ENCODE measurements at regions not wholly inside any gene's neighbourhood (a gene's known extent, or its start where the extent isn't known, plus 50 kb on each side); places are given as distances from the start of the nearest gene placed in this dataset.

DNA sequence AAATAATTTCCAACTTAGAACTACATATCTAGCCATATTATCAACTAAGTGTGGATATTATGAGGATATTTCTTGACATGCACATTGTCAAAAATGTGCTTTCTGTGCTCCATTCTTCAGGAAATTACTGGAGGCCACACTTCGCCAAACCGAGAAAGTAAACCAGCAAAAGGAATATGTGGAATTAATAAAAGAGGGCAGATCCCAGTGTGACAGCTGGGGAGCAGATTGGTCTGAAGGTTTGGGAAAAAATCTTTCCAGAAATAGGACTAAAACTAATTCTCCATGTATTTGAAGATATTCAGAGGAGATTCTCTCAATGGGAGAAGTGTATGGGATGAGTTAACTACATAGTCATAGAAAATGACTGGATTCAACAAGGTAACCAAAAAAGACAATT is 546.9 kb upstream of the API5 start:
- H3K27me3 ChIP-seq (ENCODE audit: control insufficient read depth in 2 of 2, insufficient read depth in 2 of 2, low read length in 2 of 2) = no peaks in the 10 kb centered on the region
- CTCF ChIA-PET = no interaction called here
- no peak overlapping the region for H3K4me2 ChIP-seq (ENCODE audit: insufficient read depth, low read length)
- POLR2A ChIA-PET = no interaction called here
- no peak for TF ChIP-seq JUN (IDR thresholded peaks at IDR 0.05; ENCODE audit: borderline replicate concordance, insufficient read depth, insufficient read length, low read depth)
- TF ChIP-seq POLR2A (IDR thresholded peaks at IDR 0.05; ENCODE audit: low read depth, low read length) = no peak
- TF ChIP-seq EZH2 (IDR thresholded peaks at IDR 0.05; ENCODE audit: borderline replicate concordance, low read depth, low read length, severe bottlenecking) = no peak
- TF ChIP-seq CTCF (IDR thresholded peaks at IDR 0.05; ENCODE audit: extremely low read depth in 1 of 2, insufficient read depth in 1 of 2, low read depth in 1 of 2, low read length in 2 of 2) = no peak
- TF ChIP-seq, protein P1, sequence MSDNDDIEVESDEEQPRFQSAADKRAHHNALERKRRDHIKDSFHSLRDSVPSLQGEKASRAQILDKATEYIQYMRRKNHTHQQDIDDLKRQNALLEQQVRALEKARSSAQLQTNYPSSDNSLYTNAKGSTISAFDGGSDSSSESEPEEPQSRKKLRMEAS (IDR thresholded peaks at IDR 0.05; ENCODE audit: insufficient read depth, insufficient read length) = no peak
- TF ChIP-seq MYC (IDR thresholded peaks at IDR 0.05; ENCODE audit: low read depth, low read length) = no peak
- TF ChIP-seq FOS (IDR thresholded peaks at IDR 0.05; ENCODE audit: borderline replicate concordance, insufficient read depth, low read length) = no peak
- H3K27ac ChIP-seq (ENCODE audit: insufficient read depth, low read depth, low read length) = no peak overlapping the region
- H3K36me3 ChIP-seq (ENCODE audit: control insufficient read depth in 2 of 2, extremely low read depth in 1 of 2, insufficient read depth in 2 of 2, low read length in 2 of 2) = no peaks in the 10 kb centered on the region
- no TSS peak for BruUV-seq (replicated peaks)
- no peaks in the 10 kb centered on the region for H3K4me1 ChIP-seq (ENCODE audit: control insufficient read depth, extremely low read depth, insufficient read depth, low read length)
- no peaks in the 10 kb centered on the region for H3K9me1 ChIP-seq (replicated peaks; ENCODE audit: control insufficient read depth, extremely low read depth, insufficient read depth, low read length)
- FAIRE-seq (no peak), DNase-seq (ENCODE audit: low read depth, low spot score) (no peak)
- no peaks in the 10 kb centered on the region for H3K79me2 ChIP-seq (ENCODE audit: control insufficient read depth, insufficient read depth, low read length)
- H2AFZ ChIP-seq (ENCODE audit: low read depth, low read length) = no peak overlapping the region
- H3K9ac ChIP-seq (replicated peaks; ENCODE audit: extremely low read depth, insufficient read depth, low read length) = no peak overlapping the region
- H4K20me1 ChIP-seq (replicated peaks; ENCODE audit: control insufficient read depth, extremely low read depth, insufficient read depth, low read length) = no peaks in the 10 kb centered on the region
- H3K4me3 ChIP-seq (replicated peaks in 1 of 3; ENCODE audit: insufficient read depth in 1 of 3, low read depth in 1 of 3, low read length in 3 of 3) = no peak overlapping the region
- dilution Hi-C loops (cut with MboI; ENCODE audit: extremely low pct_ligation_motif_present, low sequenced_read_pairs) = no loop called here
- intact Hi-C loops (cut with micrococcal nuclease) = no loop called here
- H3K9me3 ChIP-seq (replicated peaks; ENCODE audit: control insufficient read depth, insufficient read depth, low read length) = peaks cover 2% of the 10 kb centered on the region

DNA sequence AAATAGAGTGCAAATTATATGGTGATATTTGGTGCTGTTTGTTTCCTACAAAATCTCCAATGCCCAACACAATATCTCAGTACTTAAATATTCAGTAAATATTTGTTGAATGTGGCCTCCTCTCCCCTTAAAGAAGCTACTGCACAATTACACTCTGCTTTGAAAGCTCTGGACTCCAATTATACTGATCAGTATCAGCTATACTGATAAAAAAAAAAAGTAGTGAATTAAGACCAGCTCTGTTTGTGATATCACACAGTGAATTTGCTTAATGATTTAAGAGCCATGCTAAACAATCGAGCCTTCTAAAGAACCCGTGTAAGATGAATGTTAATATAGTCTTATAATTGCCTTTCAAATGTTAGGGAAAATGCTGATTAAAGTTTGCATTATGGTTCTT is 543.2 kb upstream of the API5 start:
- H3K9me3 ChIP-seq (replicated peaks; ENCODE audit: control insufficient read depth, insufficient read depth, low read length) = no peaks in the 10 kb centered on the region
- H3K4me1 ChIP-seq (ENCODE audit: control insufficient read depth, extremely low read depth, insufficient read depth, low read length) = no peaks in the 10 kb centered on the region
- no peak overlapping the region for H3K9ac ChIP-seq (replicated peaks; ENCODE audit: extremely low read depth, insufficient read depth, low read length)
- no peaks in the 10 kb centered on the region for H4K20me1 ChIP-seq (replicated peaks; ENCODE audit: control insufficient read depth, extremely low read depth, insufficient read depth, low read length)
- dilution Hi-C loops (cut with MboI; ENCODE audit: extremely low pct_ligation_motif_present, low sequenced_read_pairs) (no loop called here), intact Hi-C loops (cut with micrococcal nuclease) (no loop called here)
- no peaks in the 10 kb centered on the region for H3K9me1 ChIP-seq (replicated peaks; ENCODE audit: control insufficient read depth, extremely low read depth, insufficient read depth, low read length)
- H3K36me3 ChIP-seq (ENCODE audit: control insufficient read depth in 2 of 2, extremely low read depth in 1 of 2, insufficient read depth in 2 of 2, low read length in 2 of 2) = no peaks in the 10 kb centered on the region
- H3K27me3 ChIP-seq (ENCODE audit: control insufficient read depth in 2 of 2, insufficient read depth in 2 of 2, low read length in 2 of 2) = no peaks in the 10 kb centered on the region
- no peaks in the 10 kb centered on the region for H3K79me2 ChIP-seq (ENCODE audit: control insufficient read depth, insufficient read depth, low read length)
- FAIRE-seq (no peak), DNase-seq (ENCODE audit: low read depth, low spot score) (no peak)
- no peak overlapping the region for H3K4me3 ChIP-seq (replicated peaks in 1 of 3; ENCODE audit: insufficient read depth in 1 of 3, low read depth in 1 of 3, low read length in 3 of 3)
- H3K4me2 ChIP-seq (ENCODE audit: insufficient read depth, low read length) = no peak overlapping the region
- BruUV-seq (replicated peaks) = no TSS peak
- ChIA-PET CTCF (no interaction called here), POLR2A (no interaction called here)
- H2AFZ ChIP-seq (ENCODE audit: low read depth, low read length) = no peak overlapping the region
- no peak for TF ChIP-seq FOS (IDR thresholded peaks at IDR 0.05; ENCODE audit: borderline replicate concordance, insufficient read depth, low read length)
- TF ChIP-seq, protein P1 (IDR thresholded peaks at IDR 0.05; ENCODE audit: insufficient read depth, insufficient read length) = no peak
- H3K27ac ChIP-seq (ENCODE audit: insufficient read depth, low read depth, low read length) = no peak overlapping the region

Data from endothelial cell of umbilical vein (primary cell).